ENCODE measurements at regions not wholly inside any gene's neighbourhood (a gene's known extent, or its start where the extent isn't known, plus 50 kb on each side); places are given as distances from the start of the nearest gene placed in this dataset.

DNA sequence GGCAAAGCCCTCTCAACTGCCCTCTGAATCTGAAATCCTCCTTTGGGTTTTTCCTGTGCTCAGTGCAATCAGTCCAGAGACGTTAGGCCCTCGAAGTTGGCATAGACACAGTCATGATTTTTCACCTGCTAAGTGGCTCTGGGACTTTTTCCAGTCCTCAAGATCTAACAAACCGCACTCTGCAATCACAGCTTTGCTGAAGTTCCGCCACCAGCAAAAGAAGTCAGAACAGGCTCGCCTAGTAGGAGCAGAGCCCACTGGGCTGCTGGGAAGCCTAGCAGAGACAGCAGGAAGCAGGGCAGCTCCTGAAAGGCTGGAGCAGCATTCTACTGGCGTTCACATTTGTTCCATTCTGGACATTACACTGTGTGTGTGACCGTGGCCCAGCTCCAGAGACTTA is 222.8 kb upstream of the KIF2A start:
- ChIA-PET POLR2A (no interaction called here), CTCF (interaction anchor here (0.7 kb wide), 1 partner anchor 10 kb away, joined by 3 read pairs; no protein-coding TSS in a partner anchor)
- Mint-ChIP-seq H3K27me3 (no peaks in the 10 kb centered on the region), H3K4me1 (ENCODE audit: low read depth) (no peaks in the 10 kb centered on the region), H3K27ac (no peak overlapping the region), H3K4me3 (no peak overlapping the region), H3K36me3 (ENCODE audit: low read depth) (no peaks in the 10 kb centered on the region), H3K9me3 (no peaks in the 10 kb centered on the region)
- DNase-seq (no peak), ATAC-seq (no peak)
- intact Hi-C loops (cut with micrococcal nuclease), result no loop called here
- TF ChIP-seq, protein P1, sequence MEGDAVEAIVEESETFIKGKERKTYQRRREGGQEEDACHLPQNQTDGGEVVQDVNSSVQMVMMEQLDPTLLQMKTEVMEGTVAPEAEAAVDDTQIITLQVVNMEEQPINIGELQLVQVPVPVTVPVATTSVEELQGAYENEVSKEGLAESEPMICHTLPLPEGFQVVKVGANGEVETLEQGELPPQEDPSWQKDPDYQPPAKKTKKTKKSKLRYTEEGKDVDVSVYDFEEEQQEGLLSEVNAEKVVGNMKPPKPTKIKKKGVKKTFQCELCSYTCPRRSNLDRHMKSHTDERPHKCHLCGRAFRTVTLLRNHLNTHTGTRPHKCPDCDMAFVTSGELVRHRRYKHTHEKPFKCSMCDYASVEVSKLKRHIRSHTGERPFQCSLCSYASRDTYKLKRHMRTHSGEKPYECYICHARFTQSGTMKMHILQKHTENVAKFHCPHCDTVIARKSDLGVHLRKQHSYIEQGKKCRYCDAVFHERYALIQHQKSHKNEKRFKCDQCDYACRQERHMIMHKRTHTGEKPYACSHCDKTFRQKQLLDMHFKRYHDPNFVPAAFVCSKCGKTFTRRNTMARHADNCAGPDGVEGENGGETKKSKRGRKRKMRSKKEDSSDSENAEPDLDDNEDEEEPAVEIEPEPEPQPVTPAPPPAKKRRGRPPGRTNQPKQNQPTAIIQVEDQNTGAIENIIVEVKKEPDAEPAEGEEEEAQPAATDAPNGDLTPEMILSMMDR (IDR thresholded peaks at IDR 0.05), result no peak

DNA sequence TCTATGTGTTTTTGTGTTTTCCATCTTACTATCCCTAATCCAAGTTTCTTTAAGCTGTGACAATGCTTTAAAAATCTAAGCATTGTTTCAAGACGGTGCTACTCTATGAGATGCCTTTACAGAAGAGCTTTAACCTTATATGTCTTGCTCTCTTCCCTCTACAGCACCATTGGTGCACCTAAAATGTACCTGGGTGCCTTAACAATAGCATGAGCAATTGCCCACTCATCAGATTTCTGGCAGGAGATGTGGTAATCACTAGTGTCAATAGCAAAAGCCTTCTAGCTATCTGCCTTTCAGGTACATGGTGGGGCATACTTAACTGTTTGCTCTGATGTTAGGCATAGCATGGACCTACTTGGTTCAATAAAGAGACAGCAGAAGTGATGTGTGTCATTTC is 222.3 kb upstream of the KIF2A start:
- intact Hi-C loops (cut with micrococcal nuclease), result no loop called here
- ATAC-seq (no peak), DNase-seq (no peak)
- TF ChIP-seq, protein P1 (IDR thresholded peaks at IDR 0.05), result no peak
- H3K27ac Mint-ChIP-seq, result no peak overlapping the region
- H3K9me3 Mint-ChIP-seq, result no peaks in the 10 kb centered on the region
- H3K4me3 Mint-ChIP-seq, result no peak overlapping the region
- no peaks in the 10 kb centered on the region for H3K36me3 Mint-ChIP-seq (ENCODE audit: low read depth)
- POLR2A ChIA-PET, result no interaction called here
- CTCF ChIA-PET, result interaction anchor here (0.7 kb wide), 1 partner anchor 11 kb away, joined by 3 read pairs; no protein-coding TSS in a partner anchor
- H3K27me3 Mint-ChIP-seq, result no peaks in the 10 kb centered on the region
- no peaks in the 10 kb centered on the region for H3K4me1 Mint-ChIP-seq (ENCODE audit: low read depth)

DNA sequence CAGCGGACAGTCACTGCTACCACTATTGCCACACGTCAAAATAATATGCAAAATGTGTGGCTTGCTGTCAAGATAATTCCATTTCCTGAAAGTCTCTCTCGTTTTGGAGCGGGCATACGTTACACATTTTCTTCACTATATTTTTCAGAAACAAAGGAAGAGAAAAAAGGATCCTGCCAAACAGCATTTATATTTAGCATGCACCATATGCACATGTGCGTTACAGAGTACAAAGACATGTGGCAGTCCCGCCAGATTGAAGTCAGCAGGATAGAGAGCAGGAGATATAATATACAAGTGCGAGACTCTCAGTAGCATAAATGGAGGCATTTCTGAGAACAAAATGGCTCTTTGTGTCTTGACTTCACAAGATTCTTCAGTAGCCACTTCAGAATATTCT is 221.6 kb upstream of the KIF2A start:
- no peak overlapping the region for H3K27ac Mint-ChIP-seq
- TF ChIP-seq, protein P1 (IDR thresholded peaks at IDR 0.05), result no peak
- ChIA-PET CTCF (no interaction called here), POLR2A (no interaction called here)
- no peak for DNase-seq
- H3K27me3 Mint-ChIP-seq, result no peaks in the 10 kb centered on the region
- intact Hi-C loops (cut with micrococcal nuclease), result no loop called here
- no peak for ATAC-seq
- H3K4me1 Mint-ChIP-seq (ENCODE audit: low read depth), result no peaks in the 10 kb centered on the region
- H3K9me3 Mint-ChIP-seq, result no peaks in the 10 kb centered on the region
- H3K36me3 Mint-ChIP-seq (ENCODE audit: low read depth), result no peaks in the 10 kb centered on the region
- no peak overlapping the region for H3K4me3 Mint-ChIP-seq

DNA sequence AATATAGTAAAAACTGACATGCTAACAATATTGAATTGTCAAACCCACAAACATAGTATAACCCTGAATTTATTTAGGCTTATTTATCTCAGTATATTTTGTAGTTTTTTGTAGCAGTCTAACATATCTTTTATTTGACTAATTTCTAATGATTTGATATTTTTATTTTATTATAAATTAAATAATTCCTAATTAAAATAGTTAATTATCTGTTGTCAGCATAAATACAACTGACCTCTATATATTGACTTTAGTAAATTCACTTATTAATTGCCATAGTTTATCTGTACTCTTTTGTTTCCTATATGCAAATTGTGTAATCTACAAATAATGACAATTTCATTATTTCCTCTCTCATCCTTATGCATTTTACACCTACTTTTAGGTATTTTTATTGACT is 215.1 kb upstream of the KIF2A start:
- CTCF ChIA-PET, result no interaction called here
- TF ChIP-seq, protein P1 (IDR thresholded peaks at IDR 0.05), result no peak

DNA sequence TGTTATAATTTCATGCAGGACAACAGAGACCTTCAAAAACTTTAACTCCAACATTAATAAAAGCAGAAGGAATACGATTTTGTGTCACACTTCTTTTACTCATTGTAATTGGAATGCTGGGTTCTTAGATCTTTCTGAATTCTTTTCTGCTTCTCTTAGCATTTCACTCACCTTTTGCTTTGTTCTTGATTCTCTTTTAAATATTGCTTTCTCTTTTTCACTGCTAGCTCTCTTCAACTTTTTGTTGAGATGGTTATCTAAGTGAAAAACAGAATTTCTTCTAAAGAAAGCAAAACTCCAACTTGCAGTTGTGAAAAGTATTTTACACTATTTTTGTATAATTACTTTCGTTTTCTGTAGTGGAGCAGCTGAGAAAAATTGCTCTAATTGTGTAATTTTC is 212.6 kb upstream of the KIF2A start:
- no peak for DNase-seq
- no peaks in the 10 kb centered on the region for H3K9me3 Mint-ChIP-seq
- peaks cover 3% of the 10 kb centered on the region for H3K4me1 Mint-ChIP-seq (ENCODE audit: low read depth)
- TF ChIP-seq, protein P1 (IDR thresholded peaks at IDR 0.05), result no peak
- ATAC-seq, result no peak
- ChIA-PET POLR2A (no interaction called here), CTCF (no interaction called here)
- no peak overlapping the region for H3K4me3 Mint-ChIP-seq
- no peaks in the 10 kb centered on the region for H3K36me3 Mint-ChIP-seq (ENCODE audit: low read depth)
- intact Hi-C loops (cut with micrococcal nuclease), result no loop called here
- no peak overlapping the region for H3K27ac Mint-ChIP-seq
- H3K27me3 Mint-ChIP-seq, result peaks cover 7% of the 10 kb centered on the region

More for the DNA sequence above, 215.1 kb upstream of the KIF2A start:
- H3K4me3 Mint-ChIP-seq, result no peak overlapping the region
- intact Hi-C loops (cut with micrococcal nuclease), result no loop called here
- H3K27me3 Mint-ChIP-seq, result peaks cover 7% of the 10 kb centered on the region
- H3K27ac Mint-ChIP-seq, result no peak overlapping the region
- DNase-seq (no peak), ATAC-seq (no peak)
- POLR2A ChIA-PET, result no interaction called here
- H3K4me1 Mint-ChIP-seq (ENCODE audit: low read depth), result peaks cover 3% of the 10 kb centered on the region
- no peaks in the 10 kb centered on the region for H3K9me3 Mint-ChIP-seq
- H3K36me3 Mint-ChIP-seq (ENCODE audit: low read depth), result no peaks in the 10 kb centered on the region

All from activated CD8-positive, alpha-beta T cell treated with anti-CD3 and anti-CD28 coated beads for 36 hours (primary cell).